ENCODE measurements at regions not wholly inside any gene's neighbourhood (a gene's known extent, or its start where the extent isn't known, plus 50 kb on each side); places are given as distances from the start of the nearest gene placed in this dataset.

DNA sequence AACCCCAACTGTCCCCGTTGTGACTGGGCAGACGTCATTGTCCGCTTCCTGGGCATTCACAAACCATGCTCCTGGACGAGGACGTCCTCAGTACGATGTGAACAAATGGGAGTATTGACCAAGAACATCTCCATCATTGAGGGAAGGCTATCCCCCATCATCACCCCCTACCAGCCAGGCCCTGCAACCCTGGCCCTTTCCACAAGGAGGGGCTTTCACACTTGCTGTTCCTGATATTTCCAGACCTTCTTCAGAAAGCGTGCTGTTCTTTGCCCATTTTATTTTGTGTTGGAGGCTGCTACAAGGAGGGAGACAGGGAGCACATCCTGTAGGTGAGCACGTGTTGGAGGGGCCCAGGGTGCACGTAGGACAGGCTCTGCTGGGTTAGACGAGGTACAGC, 277.0 kb upstream of the LRRC3B start:
- POLR2A ChIA-PET = no interaction called here
- TF ChIP-seq, protein P1, sequence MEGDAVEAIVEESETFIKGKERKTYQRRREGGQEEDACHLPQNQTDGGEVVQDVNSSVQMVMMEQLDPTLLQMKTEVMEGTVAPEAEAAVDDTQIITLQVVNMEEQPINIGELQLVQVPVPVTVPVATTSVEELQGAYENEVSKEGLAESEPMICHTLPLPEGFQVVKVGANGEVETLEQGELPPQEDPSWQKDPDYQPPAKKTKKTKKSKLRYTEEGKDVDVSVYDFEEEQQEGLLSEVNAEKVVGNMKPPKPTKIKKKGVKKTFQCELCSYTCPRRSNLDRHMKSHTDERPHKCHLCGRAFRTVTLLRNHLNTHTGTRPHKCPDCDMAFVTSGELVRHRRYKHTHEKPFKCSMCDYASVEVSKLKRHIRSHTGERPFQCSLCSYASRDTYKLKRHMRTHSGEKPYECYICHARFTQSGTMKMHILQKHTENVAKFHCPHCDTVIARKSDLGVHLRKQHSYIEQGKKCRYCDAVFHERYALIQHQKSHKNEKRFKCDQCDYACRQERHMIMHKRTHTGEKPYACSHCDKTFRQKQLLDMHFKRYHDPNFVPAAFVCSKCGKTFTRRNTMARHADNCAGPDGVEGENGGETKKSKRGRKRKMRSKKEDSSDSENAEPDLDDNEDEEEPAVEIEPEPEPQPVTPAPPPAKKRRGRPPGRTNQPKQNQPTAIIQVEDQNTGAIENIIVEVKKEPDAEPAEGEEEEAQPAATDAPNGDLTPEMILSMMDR (IDR thresholded peaks at IDR 0.05; ENCODE audit: insufficient read depth, low read length, missing control alignments) = no peak
- CTCF ChIA-PET = no interaction called here
- no peak for DNase-seq (ENCODE audit: low read depth, low spot score)
- H3K4me3 ChIP-seq (ENCODE audit: low read depth, low read length) = no peak overlapping the region

DNA sequence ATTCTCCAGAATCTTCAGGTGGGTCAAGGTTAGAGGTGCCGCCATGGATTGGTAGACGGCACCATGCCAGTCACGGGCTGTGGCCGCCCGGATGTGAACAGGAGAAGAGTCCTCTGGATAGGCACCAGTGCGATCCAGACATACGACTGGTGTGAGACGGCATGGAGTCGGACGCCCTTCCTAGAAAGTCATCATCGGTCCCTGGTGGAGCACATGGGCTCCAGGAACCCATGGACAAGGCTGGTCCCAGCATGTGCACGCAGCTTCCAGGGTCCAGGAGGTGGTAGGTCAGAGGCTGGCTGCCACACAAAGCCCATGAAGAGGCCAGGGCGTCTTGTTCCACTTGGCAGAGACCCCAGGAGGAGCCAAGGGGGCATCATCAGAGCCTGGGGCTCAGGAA, 276.1 kb upstream of the LRRC3B start:
- ChIA-PET CTCF (no interaction called here), POLR2A (no interaction called here)
- no peak for DNase-seq (ENCODE audit: low read depth, low spot score)
- TF ChIP-seq, protein P1 (IDR thresholded peaks at IDR 0.05; ENCODE audit: insufficient read depth, low read length, missing control alignments) = no peak
- H3K4me3 ChIP-seq (ENCODE audit: low read depth, low read length) = no peak overlapping the region

DNA sequence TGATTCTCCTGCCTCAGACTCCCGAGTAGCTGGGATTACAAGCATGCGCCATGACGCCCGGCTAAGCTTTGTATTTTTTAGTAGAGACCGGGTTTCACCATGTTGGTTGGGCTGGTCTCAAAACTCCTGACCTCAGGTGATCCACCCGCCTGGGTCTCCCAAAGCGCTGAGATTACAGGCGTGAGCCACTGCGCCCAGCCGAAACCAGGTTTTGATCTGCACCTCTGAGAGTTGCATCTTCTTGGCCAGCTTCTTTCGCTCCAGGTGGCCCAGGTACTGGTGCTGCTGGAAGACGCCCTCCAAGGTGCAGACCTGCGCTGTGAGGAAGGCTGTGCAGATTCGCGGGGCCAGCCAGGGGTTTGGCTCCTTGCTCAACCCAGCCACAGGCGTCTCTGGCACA, 275.4 kb upstream of the LRRC3B start:
- no peak for DNase-seq (ENCODE audit: low read depth, low spot score)
- ChIA-PET CTCF (no interaction called here), POLR2A (no interaction called here)
- TF ChIP-seq, protein P1 (IDR thresholded peaks at IDR 0.05; ENCODE audit: insufficient read depth, low read length, missing control alignments) = no peak
- no peak overlapping the region for H3K4me3 ChIP-seq (ENCODE audit: low read depth, low read length)

DNA sequence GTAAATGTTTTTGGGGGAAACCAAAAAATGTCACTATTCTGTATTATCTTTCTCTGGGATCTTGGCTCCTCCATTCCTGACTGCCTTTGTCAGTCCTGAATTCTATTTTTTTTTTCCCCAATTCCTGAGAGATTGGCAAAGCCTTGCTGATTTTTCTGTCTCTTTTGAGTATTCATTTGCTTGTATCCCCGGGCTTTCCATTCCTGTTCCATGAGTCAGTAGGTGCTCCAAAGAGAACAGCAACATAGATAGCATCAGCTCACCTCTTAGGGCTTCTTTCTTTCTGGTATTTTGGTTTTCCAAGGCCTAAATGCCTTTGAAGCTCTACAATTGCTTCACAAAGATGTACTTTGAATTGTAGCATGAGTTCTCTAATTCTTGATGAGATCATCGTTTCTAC, 271.7 kb upstream of the LRRC3B start:
- H3K4me3 ChIP-seq (ENCODE audit: low read depth, low read length) = no peak overlapping the region
- DNase-seq (ENCODE audit: low read depth, low spot score) = no peak
- CTCF ChIA-PET = no interaction called here
- TF ChIP-seq, protein P1 (IDR thresholded peaks at IDR 0.05; ENCODE audit: insufficient read depth, low read length, missing control alignments) = no peak
- POLR2A ChIA-PET = no interaction called here

DNA sequence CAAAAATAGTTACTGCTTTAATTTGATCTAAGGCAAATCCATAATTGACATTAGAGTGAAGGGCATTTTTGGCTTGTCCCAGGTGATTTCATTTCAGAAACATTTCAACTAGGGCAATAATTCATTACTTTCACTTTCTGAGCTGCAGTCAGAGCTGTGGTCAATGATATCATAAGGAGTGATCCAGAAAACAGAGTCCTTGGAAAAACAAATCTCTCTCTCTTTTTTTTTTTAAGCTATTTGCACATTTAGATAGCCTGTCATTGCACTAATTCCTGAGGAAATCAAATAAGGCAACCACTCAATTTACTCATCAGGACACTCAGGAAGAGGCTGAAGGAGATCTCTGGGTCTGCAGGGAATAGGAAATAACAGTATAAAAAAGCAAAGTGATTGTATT, 269.5 kb upstream of the LRRC3B start:
- no peak overlapping the region for H3K4me3 ChIP-seq (ENCODE audit: low read depth, low read length)
- DNase-seq (ENCODE audit: low read depth, low spot score) = no peak
- TF ChIP-seq, protein P1 (IDR thresholded peaks at IDR 0.05; ENCODE audit: insufficient read depth, low read length, missing control alignments) = no peak
- ChIA-PET POLR2A (no interaction called here), CTCF (no interaction called here)

DNA sequence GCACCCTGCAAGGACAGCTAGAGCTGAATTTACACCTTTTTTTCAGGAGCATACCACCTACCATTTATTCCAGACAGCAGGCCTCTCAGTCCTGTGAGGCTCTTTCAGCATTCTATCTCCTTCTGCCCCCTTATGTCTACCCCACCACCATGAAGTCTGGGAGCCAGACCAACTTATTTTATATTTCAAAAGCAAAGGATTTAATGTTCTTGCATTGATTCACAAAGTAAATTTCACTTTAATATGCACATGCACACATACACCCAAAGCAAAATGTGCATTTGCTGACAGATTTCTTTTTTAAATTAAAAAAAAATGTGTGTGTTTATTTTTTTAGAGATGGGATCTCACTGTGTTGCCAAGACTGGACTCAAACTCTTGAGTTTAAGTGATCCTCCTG, 264.2 kb upstream of the LRRC3B start:
- H3K4me3 ChIP-seq (ENCODE audit: low read depth, low read length) = no peak overlapping the region
- TF ChIP-seq, protein P1 (IDR thresholded peaks at IDR 0.05; ENCODE audit: insufficient read depth, low read length, missing control alignments) = no peak
- DNase-seq (ENCODE audit: low read depth, low spot score) = no peak
- CTCF ChIA-PET = no interaction called here
- POLR2A ChIA-PET = no interaction called here
